GM21447 (cell line): ENCODE measurements at regions not wholly inside any gene's neighbourhood (a gene's known extent, or its start where the extent isn't known, plus 50 kb on each side); places are given as distances from the start of the nearest gene placed in this dataset.

ENCODE experiments used
- ATAC-seq: cut with Tn5 transposase; IDR thresholded peaks from one replicate; pipeline ENCODE4 v1.9.1; 2021; ENCODE audit not compliant: unreplicated experiment

DNA sequence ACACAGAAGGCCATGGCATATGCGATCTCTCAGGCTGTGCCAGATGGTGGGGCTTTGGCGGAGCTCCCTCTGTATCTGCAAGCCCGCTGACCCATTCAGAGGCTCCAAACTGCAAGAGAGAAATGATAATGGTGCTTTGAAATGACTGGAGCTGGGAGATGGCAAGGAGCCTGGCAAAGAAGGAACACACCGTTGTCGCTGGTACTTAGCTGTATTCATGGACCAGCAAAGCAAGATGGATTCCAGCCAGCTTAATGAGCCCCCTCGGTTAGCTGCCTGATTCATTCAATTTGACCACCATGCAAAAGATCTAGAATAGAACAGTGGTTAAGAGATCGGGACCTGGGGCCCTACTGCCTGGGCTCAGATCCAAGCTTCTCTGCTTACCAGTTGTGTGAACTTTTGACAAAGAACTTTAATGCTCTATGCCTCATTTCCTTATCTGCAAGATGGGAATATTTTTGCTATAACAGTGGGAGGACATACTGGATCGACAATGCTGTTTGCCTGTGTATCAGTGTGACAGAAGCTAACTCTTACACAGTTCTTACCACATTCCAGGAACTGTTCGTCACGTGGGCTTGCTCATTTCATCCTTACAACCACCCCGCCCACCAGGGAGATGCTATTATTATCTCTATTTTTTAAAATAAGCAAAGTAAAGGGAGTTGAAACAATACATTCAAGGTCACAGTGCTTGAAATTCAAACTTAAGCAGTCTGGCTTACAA is 317.8 kb upstream of the SULF2 start:
- ATAC-seq = no peak

DNA sequence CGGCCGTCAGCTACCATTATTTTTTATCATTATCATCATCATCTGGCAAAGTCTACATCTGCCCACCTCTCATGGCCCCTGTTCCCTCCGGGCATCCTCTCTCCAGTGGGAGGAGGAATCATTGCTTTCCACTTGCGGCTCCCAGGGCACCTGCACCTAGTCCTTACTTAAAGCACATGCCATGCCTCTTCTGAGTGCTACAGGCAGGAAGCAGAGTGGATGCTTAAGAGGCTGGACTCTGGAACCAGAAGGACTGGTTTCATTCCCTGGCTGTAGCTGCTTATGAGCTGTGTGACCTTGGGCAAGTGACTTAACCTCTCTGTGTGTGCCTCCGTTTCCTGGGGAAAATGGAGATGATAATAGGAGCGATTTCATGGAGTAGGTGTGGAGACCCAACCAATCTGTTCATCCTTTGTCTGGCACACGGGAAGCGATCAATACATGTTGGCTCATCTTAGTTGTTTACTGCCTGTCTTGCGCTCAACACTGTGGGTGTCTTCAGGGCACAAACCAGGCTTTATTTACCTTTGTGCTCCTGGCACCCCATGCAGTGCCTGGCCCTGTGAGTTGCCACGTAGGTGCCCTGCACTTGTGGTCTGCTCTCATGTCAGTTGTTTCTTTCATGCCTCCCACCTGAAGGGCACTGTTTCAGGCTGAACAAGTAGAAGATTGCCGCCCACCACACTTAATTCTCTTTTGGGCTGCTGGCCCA is 317.0 kb upstream of the SULF2 start:
- no peak for ATAC-seq

DNA sequence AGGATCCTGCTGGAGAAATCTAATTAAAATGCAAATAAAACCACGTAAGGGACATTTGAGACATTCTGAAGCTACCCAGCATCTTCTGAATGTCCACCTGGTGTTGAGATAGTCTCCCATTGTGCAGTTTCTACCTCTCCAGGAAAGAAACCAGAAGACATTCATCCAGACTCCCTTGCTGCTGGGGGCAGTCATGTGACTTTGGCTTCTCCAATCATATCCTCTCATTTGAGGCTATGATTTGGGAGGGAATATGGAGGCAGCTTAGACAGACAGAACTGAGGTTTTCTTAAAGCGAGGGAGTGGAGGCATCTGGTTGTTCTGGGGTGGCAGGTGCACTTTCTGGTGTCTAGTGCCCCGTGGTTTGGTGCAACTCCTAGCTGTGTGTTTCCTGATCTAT is 315.2 kb upstream of the SULF2 start:
- no peak for ATAC-seq

DNA sequence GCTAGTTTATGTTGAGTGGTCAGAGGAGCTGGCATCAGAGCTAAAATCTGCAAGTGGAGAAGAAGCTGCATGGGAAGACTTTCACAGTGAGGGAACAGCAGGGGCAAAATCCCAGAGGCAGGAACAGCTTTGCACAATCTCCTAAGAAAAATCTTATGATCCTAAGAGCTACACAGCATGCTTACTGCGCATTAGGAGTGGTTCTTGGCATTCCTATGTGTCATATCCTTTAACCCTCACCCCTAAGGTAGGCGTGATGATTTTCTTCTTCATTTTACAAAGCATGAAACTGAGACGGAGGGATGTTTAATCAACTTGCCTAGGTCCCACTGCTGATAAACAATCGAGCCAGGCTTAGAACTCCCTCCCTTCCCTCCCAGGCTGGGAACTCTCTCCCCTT is 313.6 kb upstream of the SULF2 start:
- no peak for ATAC-seq

DNA sequence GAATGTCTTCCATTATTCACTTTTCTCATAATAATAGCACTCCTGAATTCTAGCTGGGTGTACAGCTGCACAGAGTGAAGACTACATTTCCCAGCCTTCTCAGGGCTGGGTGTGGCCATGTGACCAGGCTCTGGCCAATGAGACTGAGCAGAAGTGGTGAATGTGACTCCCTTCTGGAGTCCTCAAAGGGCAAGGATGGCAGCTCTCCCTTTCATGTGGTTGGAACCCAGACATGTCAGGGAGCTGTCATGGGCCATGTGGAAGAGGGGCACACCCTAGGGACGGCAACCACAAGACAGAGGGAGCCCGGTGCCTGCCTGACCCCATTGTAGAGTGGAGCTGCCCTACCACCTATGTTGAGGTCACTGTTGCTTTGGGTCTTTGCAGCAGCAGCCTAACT is 312.8 kb upstream of the SULF2 start:
- ATAC-seq = no peak

DNA sequence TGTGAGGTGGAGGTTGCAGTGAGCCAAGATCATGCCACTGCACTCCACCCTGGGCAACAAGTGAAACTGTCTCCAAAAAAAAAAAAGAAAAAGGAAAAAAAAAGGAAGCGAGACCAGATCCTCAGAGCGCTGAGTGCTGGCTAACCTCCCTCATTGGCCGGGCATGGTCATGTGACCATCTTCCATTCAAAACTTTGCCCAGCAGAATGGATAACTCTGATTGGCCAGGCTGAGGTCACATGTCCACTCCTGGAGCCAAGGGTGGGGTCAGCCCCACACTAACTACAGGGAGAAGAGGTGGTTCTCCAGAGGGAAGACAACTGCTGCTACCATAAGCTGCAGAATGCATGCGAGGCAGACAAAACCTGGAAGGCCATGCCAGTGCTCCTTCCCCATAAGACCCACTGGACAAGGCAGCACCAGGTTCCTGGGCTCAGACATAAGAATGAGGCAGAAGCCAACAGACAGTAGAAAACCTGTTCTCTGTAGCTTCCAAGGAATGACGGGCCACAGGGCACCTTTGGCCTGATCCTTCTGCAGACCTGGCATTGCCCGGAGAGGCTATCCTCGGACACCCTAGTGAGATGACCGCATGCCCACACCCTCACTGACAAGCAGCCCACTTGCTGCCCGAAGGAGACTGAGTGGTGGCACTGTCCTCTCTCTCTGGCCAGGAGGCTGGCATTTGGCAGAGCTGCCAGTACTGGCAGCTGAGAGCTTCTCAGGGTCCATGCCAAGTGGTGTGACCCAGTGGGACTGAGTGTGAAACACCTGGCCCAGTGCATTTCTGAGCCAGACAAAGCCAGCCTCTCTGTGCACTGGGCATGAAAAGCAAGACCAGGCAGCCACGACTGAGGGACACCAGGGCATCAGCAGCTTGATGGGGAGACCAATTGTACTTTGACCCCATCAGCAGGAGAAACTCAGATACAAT is 311.9 kb upstream of the SULF2 start:
- ATAC-seq = no peak

DNA sequence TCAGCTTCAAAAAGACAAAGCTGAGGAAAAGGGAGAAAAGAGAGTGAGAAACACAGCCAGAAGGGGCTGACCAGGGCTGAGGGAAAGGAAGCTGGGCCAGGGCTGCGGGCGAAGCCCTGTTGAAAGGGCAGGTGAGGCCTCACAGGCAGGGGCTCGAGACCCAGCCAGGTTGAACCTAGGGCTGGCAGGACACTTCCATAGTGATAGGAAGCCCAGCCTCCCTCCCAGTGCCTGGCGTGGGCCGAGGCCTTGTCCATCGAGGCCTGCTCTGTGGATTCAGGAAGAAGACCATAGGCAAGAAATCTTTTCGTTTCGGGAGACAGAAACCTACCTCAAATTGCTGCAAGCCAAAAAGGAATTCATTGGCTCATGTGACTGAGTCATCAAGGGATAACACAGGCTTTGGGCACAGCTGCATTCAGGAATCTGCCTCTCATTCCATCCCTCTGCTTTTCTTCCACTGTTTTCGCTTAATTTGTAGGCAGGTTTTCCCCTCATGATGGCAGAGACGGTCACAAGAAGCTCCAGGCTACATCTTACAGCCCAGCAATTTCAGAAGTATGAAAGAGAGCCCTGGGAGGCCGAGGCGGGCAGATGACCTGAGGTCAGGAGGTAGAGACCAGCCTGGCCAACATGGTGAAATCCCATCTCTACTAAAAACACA is 311.1 kb upstream of the SULF2 start:
- no peak for ATAC-seq

DNA sequence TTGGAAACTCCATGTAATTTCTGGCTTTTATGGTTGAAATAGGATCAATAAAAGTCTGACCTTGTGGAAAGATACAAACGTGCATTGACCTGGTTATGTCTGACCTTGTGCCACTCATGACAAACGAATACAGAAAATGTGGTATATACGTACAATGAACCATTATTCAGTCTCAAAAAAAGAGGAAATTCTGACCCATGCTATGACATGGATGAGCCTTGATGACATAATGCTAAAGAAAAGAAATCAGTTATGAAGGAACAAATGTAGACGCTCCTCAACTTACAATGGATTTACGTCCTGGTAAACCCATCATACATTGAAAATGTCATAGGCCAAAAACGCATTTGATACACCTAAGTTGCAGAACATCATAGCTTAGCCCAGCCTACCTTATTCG is 309.7 kb upstream of the SULF2 start:
- ATAC-seq = no peak

DNA sequence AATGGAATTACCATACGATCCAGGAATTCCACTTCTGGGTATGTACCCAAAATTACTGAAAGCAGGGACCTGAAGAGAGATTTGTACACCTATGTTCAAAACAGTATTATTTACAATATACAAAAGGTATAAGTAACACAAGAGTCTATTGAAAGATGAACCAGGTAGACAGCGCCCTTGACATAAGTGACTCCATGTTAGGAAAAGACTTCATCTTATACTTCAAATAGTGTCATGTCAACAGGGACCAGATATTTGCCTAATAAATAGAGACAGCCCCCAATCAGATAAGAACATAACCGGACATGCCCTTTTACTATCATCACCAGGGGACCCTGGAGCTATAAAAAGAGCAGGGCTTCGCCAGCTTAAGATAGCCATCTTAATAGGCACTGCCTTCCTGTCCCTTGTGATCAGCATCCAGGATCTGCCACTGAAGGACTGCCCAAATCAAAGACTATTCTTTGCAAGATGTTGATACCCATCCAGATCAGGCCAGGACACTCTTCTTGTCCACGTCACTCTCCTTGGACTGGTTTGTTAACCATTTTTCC is 309.0 kb upstream of the SULF2 start:
- ATAC-seq = no peak

DNA sequence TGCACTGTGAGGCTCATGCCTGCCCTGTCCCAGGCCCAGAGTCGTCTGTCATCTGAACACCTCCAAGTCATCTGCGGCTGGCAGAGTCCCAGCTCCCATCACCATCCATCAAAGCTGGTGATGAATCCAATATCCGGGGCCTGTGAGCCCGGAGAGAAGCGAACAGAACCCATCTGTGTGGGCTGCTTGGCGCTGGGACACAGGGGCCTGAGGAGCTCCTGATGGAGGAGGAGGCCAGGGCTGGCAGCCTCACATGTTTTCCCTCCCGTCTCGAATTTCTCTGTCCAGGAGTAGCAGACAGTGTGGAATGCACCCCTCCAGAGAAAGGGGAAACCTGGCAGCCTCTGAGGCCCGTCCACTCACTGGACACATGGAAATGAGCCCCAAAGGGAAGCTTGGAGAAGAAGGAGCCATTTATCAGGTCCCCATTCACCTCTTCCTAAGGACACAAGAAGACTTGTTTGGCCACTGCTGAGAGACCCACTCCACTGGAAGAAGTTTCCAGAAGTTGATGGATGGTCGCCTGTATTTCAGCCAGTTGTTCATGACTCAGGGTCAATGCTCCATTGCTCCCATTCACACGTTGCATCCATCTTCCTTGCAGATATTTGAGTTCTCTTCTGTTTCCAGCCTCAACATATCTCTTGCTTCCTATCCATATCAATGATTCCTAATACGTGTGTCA is 307.5 kb upstream of the SULF2 start:
- ATAC-seq = no peak

DNA sequence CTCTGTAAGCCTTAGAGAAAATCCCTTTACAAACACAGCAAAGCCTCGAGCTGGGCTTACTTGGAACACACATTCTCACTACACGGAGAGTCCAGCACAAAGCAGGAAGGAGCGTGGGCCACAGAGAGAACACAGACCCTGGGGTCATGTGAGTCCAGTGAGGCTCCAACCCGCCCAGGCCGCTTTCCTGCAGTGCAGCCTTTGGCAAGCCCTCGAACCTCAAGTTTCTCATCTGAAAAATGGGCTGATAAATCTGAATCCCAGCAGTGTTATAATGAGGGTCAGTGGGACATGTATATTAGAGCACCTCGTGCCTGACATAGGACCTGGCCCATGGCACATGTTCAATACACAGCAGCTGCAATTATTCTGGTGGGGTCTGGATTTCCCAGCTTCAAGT is 305.5 kb upstream of the SULF2 start:
- ATAC-seq = no peak

DNA sequence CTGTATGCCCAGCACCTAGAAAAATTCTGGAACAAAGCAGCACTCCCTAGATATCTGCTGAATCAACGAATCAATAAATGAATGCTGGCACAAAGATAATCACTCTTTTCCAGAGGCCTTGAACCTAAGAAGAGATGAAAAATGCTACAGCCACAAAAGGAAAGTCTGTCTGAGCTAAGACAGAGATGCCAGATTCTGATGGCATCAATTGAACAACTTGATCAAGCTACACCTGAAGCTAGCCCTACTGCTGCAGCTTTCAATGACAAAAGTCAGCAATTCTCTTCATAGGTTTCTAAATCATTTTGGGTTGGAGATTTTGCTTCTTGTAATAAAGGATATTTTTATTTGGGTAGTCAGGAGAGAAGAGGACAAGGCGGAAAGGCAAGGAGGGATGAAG is 305.0 kb upstream of the SULF2 start:
- ATAC-seq = no peak

DNA sequence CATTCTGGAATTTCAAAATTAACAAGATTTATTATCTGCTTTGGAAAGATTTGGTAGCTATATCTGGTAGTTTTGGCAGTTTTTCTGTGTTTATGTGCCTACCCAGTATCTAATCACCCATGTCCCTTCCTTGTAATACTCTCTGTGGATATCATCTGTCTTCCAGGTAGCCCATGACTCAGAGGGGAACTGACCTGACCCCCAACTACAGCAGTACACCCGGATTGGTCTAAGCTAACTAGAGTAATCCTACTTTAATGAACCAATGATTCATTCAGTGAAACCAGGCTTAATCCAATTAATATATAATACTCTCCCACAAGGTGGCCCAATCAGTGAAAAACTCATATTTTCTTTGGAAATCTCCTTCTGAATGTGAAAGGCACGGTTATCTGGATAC is 295.3 kb upstream of the SULF2 start:
- ATAC-seq = no peak

DNA sequence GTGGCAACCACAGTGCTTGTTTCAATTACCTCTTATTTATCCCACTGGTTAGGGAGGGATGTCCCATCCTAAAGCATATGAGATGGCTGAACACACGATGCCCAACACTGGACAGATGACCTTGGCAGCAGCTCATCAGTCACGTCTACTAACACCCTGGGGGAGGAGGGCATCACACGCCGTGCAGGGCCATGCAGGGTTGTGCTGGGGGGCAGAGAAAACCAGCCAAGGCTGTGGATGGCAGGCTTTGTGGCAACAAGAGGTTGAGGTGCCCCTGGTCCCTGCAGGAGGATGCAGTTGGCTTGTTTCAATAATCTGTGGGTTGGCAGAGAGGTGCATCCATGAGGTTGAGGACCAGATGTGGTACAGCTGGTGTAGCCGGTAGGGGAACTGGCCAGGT is 293.7 kb upstream of the SULF2 start:
- no peak for ATAC-seq

DNA sequence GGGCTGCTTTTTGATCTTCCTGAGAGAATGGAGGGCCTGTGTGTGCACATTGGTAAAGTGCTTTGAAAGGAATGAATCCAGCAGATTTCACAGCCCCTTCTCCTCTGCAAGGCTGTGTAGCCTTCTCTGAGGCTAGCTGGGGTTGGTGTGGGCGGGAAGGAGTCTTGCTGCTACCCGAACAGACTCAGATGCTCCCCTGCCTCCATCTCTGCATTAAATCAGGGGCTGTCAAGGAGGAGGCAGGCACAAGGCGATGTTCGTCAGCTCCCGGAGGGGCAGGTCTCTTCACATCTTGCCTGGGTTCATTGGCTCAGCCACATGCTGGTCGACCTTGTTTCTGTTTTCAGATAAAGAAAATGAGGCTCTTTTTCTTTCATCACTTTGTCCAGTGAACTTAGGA is 291.5 kb upstream of the SULF2 start:
- ATAC-seq = no peak

DNA sequence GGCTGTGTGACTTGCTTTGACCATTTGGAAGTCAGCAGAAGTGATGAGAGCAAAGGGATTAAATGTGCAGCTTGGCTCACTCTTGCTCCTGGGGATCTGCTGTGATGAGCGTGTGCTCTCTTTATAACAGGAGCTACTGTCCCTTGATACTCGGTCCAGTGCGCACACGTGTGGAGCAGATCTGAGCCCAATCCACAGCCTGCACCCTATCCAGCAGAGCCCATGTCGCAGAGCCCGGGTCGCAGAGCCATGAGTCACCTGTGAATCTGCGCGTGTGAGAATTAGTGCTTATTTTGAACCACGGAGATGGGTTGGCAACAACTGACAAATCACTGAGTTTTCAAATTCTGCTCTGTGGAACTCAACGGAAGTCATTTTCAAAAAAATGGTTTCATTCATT is 291.0 kb upstream of the SULF2 start:
- no peak for ATAC-seq

DNA sequence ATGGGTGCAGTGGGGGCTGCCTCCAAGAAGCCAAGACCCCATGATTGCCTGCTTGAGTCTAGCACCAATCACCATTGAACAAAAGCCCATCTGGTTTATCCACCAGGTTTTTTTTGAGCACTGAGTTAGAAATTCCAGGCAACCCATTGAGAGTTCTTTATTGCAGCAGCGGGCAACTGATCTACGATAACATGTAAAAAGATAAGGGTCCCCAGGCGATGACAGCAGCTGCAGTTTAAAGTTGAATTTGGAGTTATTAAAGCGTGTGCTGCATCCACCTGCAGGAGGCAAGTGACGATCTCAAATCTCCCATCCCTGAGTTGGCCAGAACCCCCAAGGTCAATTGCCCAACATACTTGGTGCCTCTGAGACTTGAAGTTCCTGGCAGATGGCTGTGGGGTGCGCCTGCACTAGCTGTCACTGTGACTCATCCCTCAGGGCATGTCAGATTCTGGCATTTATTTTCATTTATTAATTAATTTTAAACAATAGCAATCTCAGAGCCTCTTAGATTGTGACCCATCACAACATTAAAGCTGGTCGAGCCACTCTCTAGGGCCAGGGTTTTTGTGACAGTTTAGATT is 290.4 kb upstream of the SULF2 start:
- ATAC-seq = no peak

DNA sequence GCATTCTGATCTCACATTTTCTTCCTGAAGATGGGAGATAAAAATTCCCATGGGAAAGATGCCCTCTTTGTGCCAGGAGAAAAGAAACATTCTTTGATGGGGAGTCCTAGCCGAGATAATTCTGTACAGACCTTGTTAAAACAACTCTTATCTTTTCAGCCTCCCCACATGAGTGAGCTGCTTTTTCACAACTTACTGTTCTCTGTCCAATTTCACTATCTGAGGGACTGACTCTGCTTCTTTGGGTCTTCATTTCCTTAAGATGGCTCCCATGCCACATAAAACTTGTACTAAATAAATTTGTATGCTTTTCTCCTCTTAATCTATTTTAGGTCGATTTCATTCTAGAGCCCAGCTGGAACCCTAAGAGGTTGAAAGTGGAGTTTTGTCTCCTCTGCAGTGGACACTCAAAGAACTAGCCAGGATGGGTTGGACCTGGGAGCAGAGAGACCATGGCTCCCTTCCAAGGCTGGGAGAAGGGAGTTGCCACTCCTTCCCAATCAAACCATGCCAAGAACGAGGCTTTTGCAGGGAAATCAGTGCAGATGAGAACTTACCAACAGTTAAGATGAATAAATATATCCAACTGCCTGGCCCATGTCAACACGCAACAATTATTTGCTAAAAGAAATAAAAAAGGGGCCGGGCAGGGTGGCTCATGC is 285.8 kb upstream of the SULF2 start:
- no peak for ATAC-seq

DNA sequence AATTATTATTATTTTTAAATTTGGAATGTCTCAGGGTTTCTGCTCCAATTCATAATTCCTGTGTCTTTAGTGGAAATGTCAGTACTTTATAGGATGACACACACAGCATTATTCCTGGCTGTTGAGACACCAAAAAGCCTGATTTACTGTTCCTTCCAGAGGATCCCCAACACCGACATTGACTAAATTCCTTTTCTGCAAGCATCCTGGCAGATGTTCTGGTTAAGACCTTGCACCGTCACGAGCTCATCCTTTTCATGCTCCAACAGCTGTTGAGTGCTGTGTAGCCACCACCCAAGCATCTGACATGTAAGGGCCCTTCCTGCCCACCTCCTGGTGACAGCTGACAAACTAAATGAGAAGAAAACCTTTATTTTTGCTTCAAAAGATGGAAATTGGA is 284.3 kb upstream of the SULF2 start:
- no peak for ATAC-seq

DNA sequence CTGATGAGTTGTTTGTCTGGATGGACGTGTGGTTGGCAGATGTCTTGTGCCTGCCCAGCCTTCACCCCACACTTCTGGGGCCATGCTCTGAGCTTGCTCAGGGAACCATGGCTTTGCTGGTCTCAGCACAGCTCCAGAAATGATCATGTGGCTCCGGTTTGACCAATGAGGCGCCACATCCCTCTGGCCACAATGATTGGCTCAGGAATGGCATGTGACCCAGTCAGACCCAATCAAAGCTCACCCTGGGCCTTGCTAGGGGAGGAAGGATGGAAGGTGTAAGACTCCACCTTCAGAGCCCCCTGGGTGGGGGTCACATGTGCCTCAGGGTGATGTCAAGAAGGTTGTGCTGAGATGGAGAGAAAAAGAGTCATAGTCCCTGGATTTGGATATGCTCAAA is 281.6 kb upstream of the SULF2 start:
- ATAC-seq = no peak
